NCI-H1694 (cell line): ENCODE measurements at regions not wholly inside any gene's neighbourhood (a gene's known extent, or its start where the extent isn't known, plus 50 kb on each side); places are given as distances from the start of the nearest gene placed in this dataset.
"Not testable (repeated sequence)": the region's sequence is repeated elsewhere in the genome, so short reads cannot be mapped to it uniquely, and the experiment has no call there.

Experiments
- DNase-seq: peaks from one replicate; lab custom pipeline; 2025; lab: John Stamatoyannopoulos, UW

DNA sequence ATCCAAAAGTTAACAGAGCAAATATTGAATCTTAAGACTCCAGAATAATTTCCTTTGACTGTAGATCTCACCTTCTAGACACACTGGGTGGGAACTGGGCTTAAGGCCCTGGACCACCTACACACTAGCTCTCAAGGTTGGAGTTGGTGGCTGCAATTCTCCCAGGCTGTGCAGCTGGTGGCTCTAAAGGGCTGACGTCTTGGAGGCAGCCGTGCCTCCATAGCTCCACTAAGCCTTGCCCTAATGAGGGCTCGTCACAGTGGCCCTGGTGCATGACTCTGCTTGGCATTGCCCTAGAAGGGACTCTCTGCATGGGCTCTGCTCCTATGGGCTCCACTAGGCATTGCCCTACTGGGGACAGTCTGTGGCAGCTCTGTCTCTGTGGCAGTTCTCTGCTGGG lies 1005.2 kb downstream of the CCSER2 start:
- DNase-seq = no peak

DNA sequence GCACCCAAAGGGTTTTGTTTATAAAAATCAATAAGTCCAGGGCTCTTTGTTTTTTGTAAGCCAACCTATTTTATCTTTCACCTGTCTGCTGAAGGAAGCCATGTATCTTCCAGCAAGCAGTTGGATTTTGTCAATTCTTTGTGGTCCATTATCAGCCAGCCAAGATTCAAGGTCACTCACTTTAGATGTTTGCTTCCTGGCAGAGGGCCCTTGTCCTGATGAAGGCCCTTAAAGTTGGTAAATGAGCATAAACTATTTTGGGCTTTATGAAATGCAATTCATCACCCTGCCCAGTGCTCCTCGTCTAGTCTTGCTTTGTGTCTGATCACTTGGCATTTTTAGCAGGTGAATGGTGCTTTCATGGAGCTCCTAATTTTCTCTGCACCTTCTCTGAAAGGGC lies 1004.2 kb downstream of the GRID1 start:
- no peak for DNase-seq

GRCh38 chr10:85377029-85377806 lies 989.4 kb downstream of the GRID1 start:
- no peak for DNase-seq

GRCh38 chr10:85379338-85379737 lies 987.3 kb downstream of the GRID1 start:
- DNase-seq = no peak

GRCh38 chr10:85400981-85401695 lies 965.5 kb downstream of the GRID1 start:
- DNase-seq = no peak

DNA sequence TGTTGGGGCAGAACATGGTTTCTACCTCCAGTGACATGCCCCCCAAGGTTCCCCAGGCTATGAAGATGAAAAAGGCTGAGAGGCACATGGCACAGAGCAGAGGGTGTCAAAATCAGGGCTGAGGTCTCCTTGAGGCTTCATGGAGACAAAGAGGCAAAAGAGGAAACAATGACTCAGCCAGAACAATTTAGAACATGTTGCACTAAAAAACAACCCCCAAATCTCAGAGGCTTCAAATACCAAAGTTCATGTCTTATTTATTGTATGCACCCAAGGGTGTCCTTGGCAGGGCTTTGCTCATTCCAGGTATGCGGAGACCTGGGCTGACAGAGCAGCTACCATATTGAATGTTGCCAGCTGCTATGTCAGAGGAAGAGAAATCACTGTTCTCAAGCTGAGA lies 964.1 kb downstream of the GRID1 start:
- DNase-seq = no peak

DNA sequence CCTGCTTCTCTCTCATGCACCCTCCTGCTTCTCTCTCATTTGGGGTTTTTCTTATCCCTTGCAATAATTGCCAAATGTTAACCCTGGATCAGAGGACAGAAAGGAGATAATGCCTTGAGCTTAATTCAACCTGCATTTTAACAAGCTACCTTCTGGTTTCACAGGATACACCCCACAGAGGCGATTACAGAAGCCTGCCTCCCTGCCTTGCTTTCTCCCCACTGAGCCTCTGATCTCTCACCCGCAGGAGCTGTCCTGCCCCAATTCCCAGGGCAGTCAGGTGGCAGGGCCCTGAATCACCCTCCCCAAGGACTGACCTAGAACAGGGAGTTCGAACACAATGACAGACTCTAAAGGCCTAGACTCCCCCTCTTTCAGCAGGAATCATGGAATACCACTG lies 959.5 kb downstream of the GRID1 start:
- DNase-seq = no peak

DNA sequence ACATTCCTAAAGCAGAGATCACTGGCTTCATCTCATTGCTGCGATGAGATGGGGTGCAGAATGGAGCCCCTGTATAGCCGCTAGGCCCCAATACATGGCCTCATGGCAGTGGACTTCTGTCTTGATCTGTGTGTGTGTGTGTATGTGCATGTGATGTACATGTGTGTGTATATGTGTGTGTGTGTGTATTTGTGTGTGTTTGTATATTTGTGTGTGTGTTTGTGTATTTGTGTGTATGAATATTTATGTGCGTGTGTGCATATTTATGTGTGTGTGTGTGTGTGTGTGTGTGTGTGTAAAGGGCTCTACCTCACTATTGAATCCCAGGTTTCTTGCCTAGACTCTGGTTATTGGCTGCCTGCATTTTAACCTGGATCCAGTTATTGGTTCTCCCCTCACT lies 958.2 kb downstream of the GRID1 start:
- DNase-seq = no peak

GRCh38 chr10:85410586-85410985 lies 956.0 kb downstream of the GRID1 start:
- DNase-seq = not testable (repeated sequence)

DNA sequence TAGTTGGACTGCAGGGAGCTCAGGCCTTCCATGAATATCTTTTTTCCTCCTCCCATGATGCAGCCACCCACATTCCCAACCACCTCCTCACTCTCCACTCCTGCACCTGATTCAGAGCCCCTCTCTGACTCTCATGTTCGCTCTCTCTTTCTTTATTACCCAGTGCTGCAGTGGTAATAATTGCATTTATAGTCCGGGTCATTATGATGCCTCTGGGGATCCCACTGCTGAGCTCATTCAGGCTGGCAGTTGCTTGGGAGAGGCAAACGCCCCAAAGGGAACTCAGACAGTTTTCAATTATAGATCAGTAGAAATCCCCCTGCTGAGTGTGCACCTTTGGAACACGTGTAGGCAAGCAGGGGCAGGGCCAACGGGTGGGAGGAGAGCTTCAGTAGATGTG lies 953.0 kb downstream of the GRID1 start:
- DNase-seq = no peak

DNA sequence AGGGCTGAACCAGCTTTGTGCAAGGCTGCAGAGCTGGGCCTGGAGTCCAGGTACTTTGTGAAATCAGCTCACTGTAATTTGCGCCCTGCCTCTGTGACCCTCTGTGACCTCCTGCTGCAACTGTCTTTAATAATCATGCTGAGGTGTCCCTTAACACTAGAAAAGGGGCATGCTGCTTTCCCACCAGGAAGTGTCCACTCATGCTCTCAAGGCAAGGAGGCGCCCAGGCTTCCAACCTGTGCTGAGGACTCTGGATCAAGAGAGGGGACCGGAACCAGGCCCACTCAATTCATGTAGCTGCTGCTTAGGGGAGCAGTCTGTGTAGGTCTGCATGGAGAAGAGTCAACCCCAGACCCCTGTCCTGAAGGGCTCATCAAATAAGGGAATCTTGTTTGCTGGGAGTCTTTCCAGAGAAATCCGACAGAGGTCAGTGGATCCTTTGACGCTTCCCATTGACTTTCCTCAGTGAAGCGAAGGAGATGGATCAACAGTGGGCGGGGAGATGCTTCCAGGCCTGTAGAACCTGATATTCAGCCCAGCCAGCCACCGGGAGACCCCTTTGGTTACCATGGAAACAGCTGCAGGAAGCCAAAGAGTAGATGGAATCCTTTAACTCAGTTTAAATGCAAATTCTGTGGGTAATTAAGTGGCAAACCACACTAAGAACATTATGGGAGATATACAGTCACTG lies 945.9 kb downstream of the GRID1 start:
- DNase-seq = no peak

- no peak for DNase-seq
Observed at GRCh38 chr10:85421421-85421820, 945.2 kb downstream of the GRID1 start.

DNA sequence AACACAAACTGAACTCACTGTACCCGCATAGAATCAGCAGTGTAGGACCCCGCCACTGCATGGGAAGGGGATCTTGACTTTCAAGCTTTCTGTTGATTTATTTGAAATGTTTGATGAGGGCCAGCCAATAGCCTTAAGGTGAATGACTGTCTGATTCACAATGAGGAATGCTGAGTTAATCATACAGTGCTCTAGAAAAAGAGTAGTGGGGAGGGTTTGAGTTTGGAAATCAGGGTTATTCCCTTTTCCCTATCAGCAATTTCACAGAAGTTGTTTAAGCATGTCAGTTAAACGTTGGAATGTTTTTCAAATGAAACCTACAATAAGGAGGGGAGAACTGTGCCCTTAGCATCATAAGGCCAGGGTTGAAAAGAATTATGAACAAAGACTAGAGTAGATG lies 937.5 kb downstream of the GRID1 start:
- DNase-seq = no peak

DNA sequence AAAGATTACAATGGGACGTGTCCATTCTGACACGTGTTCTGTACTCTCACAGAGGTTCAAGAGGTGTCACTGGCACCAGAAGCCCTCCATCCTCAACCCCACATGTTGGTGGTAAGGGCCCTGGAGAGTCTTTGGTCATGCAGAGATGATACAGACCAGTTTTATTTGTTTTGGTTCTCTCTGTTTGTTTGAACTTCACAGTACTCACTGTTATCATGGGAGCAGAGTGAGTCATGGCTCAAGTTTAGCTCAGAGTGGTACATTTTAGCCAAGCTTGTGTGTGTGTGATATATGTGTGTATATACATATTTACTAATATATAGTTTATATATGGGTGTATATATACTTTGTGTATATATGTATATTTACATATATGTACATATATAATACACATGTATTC lies 935.6 kb downstream of the GRID1 start:
- no peak for DNase-seq

GRCh38 chr10:85433248-85433647 lies 933.3 kb downstream of the GRID1 start:
- DNase-seq = no peak

- no peak for DNase-seq
Observed at GRCh38 chr10:85444868-85445267, 921.7 kb downstream of the GRID1 start.

- DNase-seq = no peak
Observed at GRCh38 chr10:85445702-85446101, 920.9 kb downstream of the GRID1 start.

DNA sequence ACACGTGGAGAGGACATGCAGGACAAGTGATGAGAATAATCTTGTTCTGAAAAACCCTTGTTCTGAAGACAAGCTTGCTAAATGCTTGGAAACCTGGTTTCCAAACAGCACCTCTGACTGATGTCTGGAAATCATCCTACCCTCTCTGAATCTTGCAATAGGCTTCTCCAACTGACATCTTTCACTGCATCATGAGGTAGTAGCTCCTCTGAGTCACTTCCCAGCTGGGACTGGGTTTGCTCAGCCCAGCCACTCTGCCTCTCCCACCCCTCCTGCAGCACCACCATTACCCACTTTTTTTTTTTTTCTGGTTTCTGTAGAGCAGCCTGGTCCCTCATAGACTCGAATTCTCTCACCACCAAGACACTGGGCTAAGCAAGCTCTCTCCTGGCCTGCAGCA lies 919.8 kb downstream of the GRID1 start:
- DNase-seq = no peak

GRCh38 chr10:85447690-85448089 lies 918.9 kb downstream of the GRID1 start:
- DNase-seq = no peak

DNA sequence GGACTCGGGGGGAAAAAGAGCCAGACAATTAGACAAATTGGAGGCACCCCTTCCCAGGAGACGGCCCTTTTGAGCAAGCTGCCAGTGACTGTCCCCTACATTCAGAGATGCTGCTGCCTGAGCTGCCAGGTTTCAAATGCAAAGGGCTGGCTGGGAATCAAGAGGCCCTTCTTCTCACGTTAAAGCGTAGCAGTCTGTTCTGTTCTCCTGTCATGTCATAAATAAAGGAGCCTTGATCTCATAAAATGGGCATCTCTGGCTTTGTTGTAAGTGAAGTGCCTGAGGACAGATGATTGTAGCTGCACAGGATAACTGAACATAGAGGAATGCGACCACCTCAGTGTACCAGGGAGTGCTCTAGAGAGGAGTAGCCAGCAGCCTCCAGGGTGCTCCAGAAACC lies 917.9 kb downstream of the GRID1 start:
- DNase-seq = no peak

- DNase-seq = no peak
Observed at GRCh38 chr10:85454386-85454785, 912.2 kb downstream of the GRID1 start.

GRCh38 chr10:85457191-85457590 lies 909.4 kb downstream of the GRID1 start:
- no peak for DNase-seq

DNA sequence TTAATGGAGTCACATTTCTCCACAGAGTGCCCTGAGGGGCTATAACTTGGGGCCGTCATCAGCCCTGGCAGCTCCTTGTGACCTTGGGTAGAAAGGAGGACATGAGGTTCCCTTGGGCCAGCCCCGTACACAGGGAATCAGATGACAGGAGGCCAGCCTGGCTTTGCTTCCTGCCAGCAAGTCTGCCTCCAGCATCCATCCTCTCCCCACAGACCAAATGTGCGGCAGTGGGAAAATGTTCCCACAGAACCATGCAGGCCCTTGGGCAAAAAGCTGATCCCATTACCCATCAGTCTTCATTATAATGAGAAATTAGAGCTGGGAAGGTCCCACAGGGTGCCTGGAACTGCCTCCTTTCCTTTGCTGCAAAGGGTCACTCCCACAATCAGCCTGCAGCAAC lies 908.3 kb downstream of the GRID1 start:
- no peak for DNase-seq
